ENCODE measurements at regions not wholly inside any gene's neighbourhood (a gene's known extent, or its start where the extent isn't known, plus 50 kb on each side); places are given as distances from the start of the nearest gene placed in this dataset.

GRCh38 chr6:84332139-84333034 lies 104.9 kb upstream of the CEP162 start:
- no peaks in the 10 kb centered on the region for H3K36me3 ChIP-seq (replicated peaks; ENCODE audit: insufficient read depth, low read depth)
- no peaks in the 10 kb centered on the region for H3K79me2 ChIP-seq
- H3K27me3 ChIP-seq = no peaks in the 10 kb centered on the region
- no peak overlapping the region for H2AFZ ChIP-seq
- no peaks in the 10 kb centered on the region for H3K9me2 ChIP-seq (replicated peaks; ENCODE audit: insufficient read depth)
- peaks cover 3% of the 10 kb centered on the region for H3K9me3 ChIP-seq (ENCODE audit: low read depth)
- H3K4me1 ChIP-seq (ENCODE audit: insufficient read depth) = no peaks in the 10 kb centered on the region
- H3K4me2 ChIP-seq = no peak overlapping the region
- no peaks in the 10 kb centered on the region for H4K20me1 ChIP-seq (ENCODE audit: insufficient read depth, poor library complexity, severe bottlenecking)
- TF ChIP-seq, protein P1, sequence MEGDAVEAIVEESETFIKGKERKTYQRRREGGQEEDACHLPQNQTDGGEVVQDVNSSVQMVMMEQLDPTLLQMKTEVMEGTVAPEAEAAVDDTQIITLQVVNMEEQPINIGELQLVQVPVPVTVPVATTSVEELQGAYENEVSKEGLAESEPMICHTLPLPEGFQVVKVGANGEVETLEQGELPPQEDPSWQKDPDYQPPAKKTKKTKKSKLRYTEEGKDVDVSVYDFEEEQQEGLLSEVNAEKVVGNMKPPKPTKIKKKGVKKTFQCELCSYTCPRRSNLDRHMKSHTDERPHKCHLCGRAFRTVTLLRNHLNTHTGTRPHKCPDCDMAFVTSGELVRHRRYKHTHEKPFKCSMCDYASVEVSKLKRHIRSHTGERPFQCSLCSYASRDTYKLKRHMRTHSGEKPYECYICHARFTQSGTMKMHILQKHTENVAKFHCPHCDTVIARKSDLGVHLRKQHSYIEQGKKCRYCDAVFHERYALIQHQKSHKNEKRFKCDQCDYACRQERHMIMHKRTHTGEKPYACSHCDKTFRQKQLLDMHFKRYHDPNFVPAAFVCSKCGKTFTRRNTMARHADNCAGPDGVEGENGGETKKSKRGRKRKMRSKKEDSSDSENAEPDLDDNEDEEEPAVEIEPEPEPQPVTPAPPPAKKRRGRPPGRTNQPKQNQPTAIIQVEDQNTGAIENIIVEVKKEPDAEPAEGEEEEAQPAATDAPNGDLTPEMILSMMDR (IDR thresholded peaks at IDR 0.05; ENCODE audit: poor library complexity) = no peak
- no peak for TF ChIP-seq EZH2 (IDR thresholded peaks at IDR 0.05; ENCODE audit: borderline replicate concordance)
- no peak for TF ChIP-seq EZH2phosphoT487 (IDR thresholded peaks at IDR 0.05; ENCODE audit: low read depth, severe bottlenecking, unreplicated experiment)
- no peak for DNase-seq (ENCODE audit: low spot score)
- WGBS (ENCODE audit: low lambda C conversion rate, missing lambda C conversion rate) = 93% methylated on average over 3 of the region's 3 CpGs
- H3K27ac ChIP-seq = no peak overlapping the region
- H3K4me3 ChIP-seq = no peak overlapping the region

DNA sequence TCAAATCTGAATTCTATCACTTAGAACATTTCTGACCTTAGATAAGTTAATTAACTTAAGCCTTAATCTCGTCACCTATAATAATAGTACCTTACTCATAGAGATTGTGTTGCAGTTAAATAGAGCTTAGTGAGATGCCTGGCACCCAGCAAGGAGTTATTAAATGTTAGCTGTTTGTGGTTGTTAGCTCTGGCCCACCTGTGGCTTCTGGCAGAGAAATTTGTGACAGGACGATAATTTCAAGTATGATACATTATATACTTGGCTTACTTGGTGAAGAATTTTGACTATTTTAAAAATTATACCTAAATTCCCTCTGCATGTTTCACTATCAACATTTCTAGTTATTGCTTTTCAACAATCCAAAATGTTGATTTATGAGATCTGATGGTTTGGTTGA lies 102.9 kb upstream of the CEP162 start:
- WGBS (ENCODE audit: low lambda C conversion rate, missing lambda C conversion rate) = 76% methylated on average over 2 of the region's 2 CpGs
- no peak for DNase-seq (ENCODE audit: low spot score)
- Histone ChIP-seq H2AFZ (no peak overlapping the region), H3K4me3 (no peak overlapping the region), H3K36me3 (replicated peaks; ENCODE audit: insufficient read depth, low read depth) (no peaks in the 10 kb centered on the region), H3K27me3 (no peaks in the 10 kb centered on the region), H3K9me3 (ENCODE audit: low read depth) (no peaks in the 10 kb centered on the region), H3K4me2 (no peak overlapping the region), H3K9me2 (replicated peaks; ENCODE audit: insufficient read depth) (no peaks in the 10 kb centered on the region), H3K79me2 (no peaks in the 10 kb centered on the region), H4K20me1 (ENCODE audit: insufficient read depth, poor library complexity, severe bottlenecking) (no peaks in the 10 kb centered on the region), H3K27ac (no peak overlapping the region), H3K4me1 (ENCODE audit: insufficient read depth) (no peaks in the 10 kb centered on the region)
- TF ChIP-seq, protein P1 (IDR thresholded peaks at IDR 0.05; ENCODE audit: poor library complexity) = no peak
- TF ChIP-seq EZH2 (IDR thresholded peaks at IDR 0.05; ENCODE audit: borderline replicate concordance) (no peak), EZH2phosphoT487 (IDR thresholded peaks at IDR 0.05; ENCODE audit: low read depth, severe bottlenecking, unreplicated experiment) (no peak)

GRCh38 chr6:84329516-84329915 lies 102.1 kb upstream of the CEP162 start:
- Histone ChIP-seq H4K20me1 (ENCODE audit: insufficient read depth, poor library complexity, severe bottlenecking) (no peaks in the 10 kb centered on the region), H3K9me3 (ENCODE audit: low read depth) (no peaks in the 10 kb centered on the region), H3K36me3 (replicated peaks; ENCODE audit: insufficient read depth, low read depth) (no peaks in the 10 kb centered on the region), H3K79me2 (no peaks in the 10 kb centered on the region), H3K4me2 (no peak overlapping the region), H3K4me3 (no peak overlapping the region), H3K4me1 (ENCODE audit: insufficient read depth) (no peaks in the 10 kb centered on the region), H3K9me2 (replicated peaks; ENCODE audit: insufficient read depth) (no peaks in the 10 kb centered on the region), H3K27me3 (no peaks in the 10 kb centered on the region), H2AFZ (no peak overlapping the region), H3K27ac (no peak overlapping the region)
- DNase-seq (ENCODE audit: low spot score) = no peak
- no peak for TF ChIP-seq EZH2 (IDR thresholded peaks at IDR 0.05; ENCODE audit: borderline replicate concordance)
- TF ChIP-seq EZH2phosphoT487 (IDR thresholded peaks at IDR 0.05; ENCODE audit: low read depth, severe bottlenecking, unreplicated experiment) = no peak
- TF ChIP-seq, protein P1 (IDR thresholded peaks at IDR 0.05; ENCODE audit: poor library complexity) = no peak
- 53% methylated on average over 2 of the region's 2 CpGs for WGBS (ENCODE audit: low lambda C conversion rate, missing lambda C conversion rate)

Measured in hepatocyte (in vitro differentiated cells).